ENCODE measurements at regions not wholly inside any gene's neighbourhood (a gene's known extent, or its start where the extent isn't known, plus 50 kb on each side); places are given as distances from the start of the nearest gene placed in this dataset.

- whole genome bisulfite sequencing (ENCODE audit: extremely low coverage, insufficient read length, low lambda C conversion rate), result no CpG with 5 or more reads among the region's 1 CpG
- Mint-ChIP-seq H3K27me3 (ENCODE audit: low read depth) (peaks cover 2% of the 10 kb centered on the region), H3K9me3 (peaks cover 39 to 43% of the 10 kb centered on the region in 2 experiments), H3K4me1 (peaks cover 3% of the 10 kb centered on the region in 2 experiments), H3K4me3 (no peak overlapping the region), H3K27ac (no peak overlapping the region), H3K36me3 (ENCODE audit: insufficient read depth in 1 of 3, low read depth in 3 of 3) (peaks cover 20 to 38% (median 32%) of the 10 kb centered on the region in 3 experiments)
- no peak overlapping the region for H3K14ac ChIP-seq (ENCODE audit: insufficient read depth, low read length)
- no peak overlapping the region for H2BK12ac ChIP-seq (ENCODE audit: insufficient read length, low read depth, low read length)
- no peak overlapping the region for H3K4ac ChIP-seq (ENCODE audit: low read depth, low read length)
- H2BK20ac ChIP-seq (ENCODE audit: low read depth, low read length, poor library complexity, severe bottlenecking), result no peak overlapping the region
- H3K4me1 ChIP-seq (ENCODE audit: insufficient read depth, low read length), result no peaks in the 10 kb centered on the region; the same call in 1 of the 2 replicates
- no peak overlapping the region for H2BK15ac ChIP-seq (ENCODE audit: low read depth, low read length)
- no peak overlapping the region for H4K5ac ChIP-seq (ENCODE audit: insufficient read length, low read depth, low read length)
- H3K56ac ChIP-seq (ENCODE audit: insufficient read length, low read depth, low read length), result no peak overlapping the region
- H2AFZ ChIP-seq (ENCODE audit: low read length), result no peak overlapping the region
- no peaks in the 10 kb centered on the region for H3K79me2 ChIP-seq (ENCODE audit: insufficient read depth, low read length)
- no peak for TF ChIP-seq CTCF (conservative IDR thresholded peaks at IDR 0.05)
- no peaks in the 10 kb centered on the region for H3K23me2 ChIP-seq (ENCODE audit: insufficient read length, low read depth, low read length, poor library complexity, severe bottlenecking)
- H3K18ac ChIP-seq (ENCODE audit: insufficient read length, low read depth, low read length), result no peak overlapping the region
- H2BK120ac ChIP-seq (ENCODE audit: low read depth, low read length, poor library complexity, severe bottlenecking), result no peak overlapping the region
- H3K4me2 ChIP-seq (ENCODE audit: insufficient read depth, insufficient read length, low read length), result no peak overlapping the region
- H3K27ac ChIP-seq (ENCODE audit: insufficient read length, low read depth, low read length), result no peak overlapping the region
- no peak overlapping the region for H4K8ac ChIP-seq (replicated peaks; ENCODE audit: insufficient read length, low read depth, low read length)
- no peak for DNase-seq
- no peak overlapping the region for H2AK5ac ChIP-seq (ENCODE audit: insufficient read length, low read length)
- H4K91ac ChIP-seq (ENCODE audit: insufficient read length, low read depth, low read length), result no peak overlapping the region
- H3K27me3 ChIP-seq (ENCODE audit: insufficient read depth, low read length), result no peaks in the 10 kb centered on the region
- H4K20me1 ChIP-seq (ENCODE audit: control insufficient read depth, insufficient read depth, insufficient read length), result no peaks in the 10 kb centered on the region
- H3K79me1 ChIP-seq (ENCODE audit: insufficient read depth, low read depth, low read length, poor library complexity, severe bottlenecking), result no peaks in the 10 kb centered on the region
- H3K23ac ChIP-seq (ENCODE audit: insufficient read length, low read depth, low read length), result no peak overlapping the region
- H3K9ac ChIP-seq (ENCODE audit: extremely low read depth, insufficient read length, low read length), result no peak overlapping the region
- H3T11ph ChIP-seq (ENCODE audit: low read length), result no peak overlapping the region
- no peak overlapping the region for H2BK5ac ChIP-seq (ENCODE audit: insufficient read length, low read length)
- H3K9me3 ChIP-seq (ENCODE audit: control insufficient read depth, low read depth, low read length), result peaks cover 8% of the 10 kb centered on the region
Measured at GRCh38 chr4:151948351-151949016, 187.7 kb upstream of the GATB start.
